Liver (tissue), 8 donors: ENCODE measurements at regions not wholly inside any gene's neighbourhood (a gene's known extent, or its start where the extent isn't known, plus 50 kb on each side); places are given as distances from the start of the nearest gene placed in this dataset.

Experiments
- DNase-seq: peaks from one replicate; pipeline ENCODE4 v3.0.0-alpha.2; 2017; ENCODE audit warnings: low spot score
- H3K27ac ChIP-seq, 2 donors: one replicate each; pipeline ENCODE4 v1.7.0; 2013; ENCODE audit warnings: inconsistent platforms in 2 of 2, low read length in 2 of 2, control low read depth in 1 of 2, low read depth in 1 of 2, mild to moderate bottlenecking in 1 of 2
- H3K27me3 ChIP-seq, 4 donors: one replicate each; pipeline versions ENCODE4 v1.6.1 to v1.7.0; 2013; ENCODE audit warnings: low read length in 3 of 4, inconsistent platforms in 1 of 4, mild to moderate bottlenecking in 1 of 4, moderate library complexity in 1 of 4; ENCODE audit not compliant: control insufficient read depth in 4 of 4, insufficient read depth in 4 of 4
- H3K36me3 ChIP-seq, 4 donors: one replicate each; pipeline versions ENCODE4 v1.6.1 to v1.7.0; 2013; ENCODE audit warnings: low read length in 3 of 4, mild to moderate bottlenecking in 3 of 4, low read depth in 1 of 4, moderate library complexity in 1 of 4; ENCODE audit not compliant: control insufficient read depth in 4 of 4, insufficient read depth in 3 of 4
- H3K4me1 ChIP-seq, 4 donors: one replicate each; pipeline versions ENCODE4 v1.6.1 to v1.7.0; 2013; ENCODE audit warnings: low read length in 3 of 4, mild to moderate bottlenecking in 3 of 4, moderate library complexity in 1 of 4; ENCODE audit not compliant: control insufficient read depth in 4 of 4, insufficient read depth in 4 of 4
- H3K4me3 ChIP-seq, 3 donors: one replicate each; pipeline versions ENCODE4 v1.6.1 to v1.7.0; 2013; ENCODE audit warnings: low read length in 3 of 3, control low read depth in 1 of 3, low read depth in 1 of 3, mild to moderate bottlenecking in 1 of 3
- H3K9ac ChIP-seq, 2 donors: one replicate each; pipeline ENCODE4 v1.7.0; 2013; ENCODE audit warnings: low read length in 2 of 2, mild to moderate bottlenecking in 2 of 2, moderate library complexity in 2 of 2, control low read depth in 1 of 2, low read depth in 1 of 2
- H3K9me3 ChIP-seq, 4 donors: one replicate each; pipeline versions ENCODE4 v1.6.1 to v1.7.0; 2013; ENCODE audit warnings: low read length in 3 of 4; ENCODE audit not compliant: control insufficient read depth in 4 of 4
- EGR1 ChIP-seq, 2 donors: IDR thresholded peaks; 2 replicates each; pipeline ENCODE4 v1.6.1; 2016 to 2018; ENCODE audit warnings: antibody characterized with exemption in 2 of 2, low read depth in 2 of 2
- FOXA1 ChIP-seq: IDR thresholded peaks from 2 replicates; pipeline ENCODE4 v1.6.1; 2016; ENCODE audit warnings: antibody characterized with exemption
- FOXA2 ChIP-seq: IDR thresholded peaks from 2 replicates; pipeline ENCODE4 v1.6.1; 2016; ENCODE audit warnings: antibody characterized with exemption
- GABPA ChIP-seq, 2 donors: IDR thresholded peaks in 1 of 2; conservative IDR thresholded peaks in 1 of 2; 2 replicates each; pipeline ENCODE4 v1.6.1; 2016; ENCODE audit warnings: antibody characterized with exemption in 2 of 2, mild to moderate bottlenecking in 1 of 2, moderate library complexity in 1 of 2
- HNF4A ChIP-seq, 2 donors: conservative IDR thresholded peaks; 2 replicates each; pipeline ENCODE4 v1.6.1; 2016; ENCODE audit warnings: antibody characterized with exemption in 2 of 2, mild to moderate bottlenecking in 2 of 2
- JUND ChIP-seq, 2 donors: IDR thresholded peaks; 2 replicates each; pipeline ENCODE4 v1.6.1; 2016; ENCODE audit warnings: antibody characterized with exemption in 2 of 2
- MAX ChIP-seq: IDR thresholded peaks from 2 replicates; pipeline ENCODE4 v1.6.1; 2016; ENCODE audit warnings: antibody characterized with exemption
- NR2F2 ChIP-seq: IDR thresholded peaks from 2 replicates; pipeline ENCODE4 v1.6.1; 2016; ENCODE audit warnings: antibody characterized with exemption
- RAD21 ChIP-seq, 2 donors: IDR thresholded peaks; 2 replicates each; pipeline ENCODE4 v1.6.1; 2016; ENCODE audit warnings: antibody characterized with exemption in 2 of 2, mild to moderate bottlenecking in 2 of 2
- RXRA ChIP-seq, 2 donors: IDR thresholded peaks; 2 replicates each; pipeline ENCODE4 v1.6.1; 2017 to 2018; ENCODE audit warnings: antibody characterized with exemption in 2 of 2, mild to moderate bottlenecking in 1 of 2
- TAF1 ChIP-seq: conservative IDR thresholded peaks from 2 replicates; pipeline ENCODE4 v1.6.1; 2016; ENCODE audit warnings: antibody characterized with exemption, mild to moderate bottlenecking
- YY1 ChIP-seq: IDR thresholded peaks from 2 replicates; pipeline ENCODE4 v1.6.1; 2016; ENCODE audit warnings: antibody characterized with exemption, mild to moderate bottlenecking
- WGBS: extraction: QIAGEN DNeasy Blood & Tissue Kit; methylation state at CpG from one replicate; pipeline ENCODE4 v1.1.7; 2013; 5-methylcytosine and 5-hydroxymethylcytosine counted together
- TF ChIP-seq, protein P1 (sequence below): fragments of 150-350 bp; IDR thresholded peaks from 2 replicates; pipeline ENCODE4 v1.5.1; 2017; ENCODE audit warnings: improper control_type of control experiment, low read depth, low read length; ENCODE audit not compliant: missing input control
- TF ChIP-seq, protein P2 (sequence below): IDR thresholded peaks from 2 replicates; pipeline ENCODE4 v1.6.1; 2016; ENCODE audit warnings: antibody characterized with exemption, mild to moderate bottlenecking
- donor health status: healthy.
- donor health status: healthy.
- donor health status: healthy.
- donor health status: healthy.
- donor health status: healthy.

- no peaks in the 10 kb centered on the region for H3K36me3 ChIP-seq
- no peaks in the 10 kb centered on the region for H3K27me3 ChIP-seq
- no peak for DNase-seq
- no peaks in the 10 kb centered on the region for H3K9me3 ChIP-seq
- H3K4me1 ChIP-seq: peaks cover 0 to 3% (median 0%) of the 10 kb centered on the region in 4 donors
- H3K27ac ChIP-seq: no peak overlapping the region
- TF ChIP-seq JUND (IDR thresholded peaks at IDR 0.05): no peak
- no peak for TF ChIP-seq NR2F2
- no peak for TF ChIP-seq RXRA (IDR thresholded peaks at IDR 0.05)
- no peak for TF ChIP-seq RAD21 (IDR thresholded peaks at IDR 0.05)
- TF ChIP-seq FOXA2: no peak
- TF ChIP-seq MAX: no peak
- no peak for TF ChIP-seq FOXA1
- no peak for TF ChIP-seq YY1
- no peak for TF ChIP-seq HNF4A (conservative IDR thresholded peaks at IDR 0.05)
- H3K9ac ChIP-seq: no peak overlapping the region
- H3K4me3 ChIP-seq: no peak overlapping the region
Measured at GRCh38 chr12:4001031-4001430, 127.8 kb upstream of the PARP11 start.

- no peak overlapping the region for H3K27ac ChIP-seq
- DNase-seq: no peak
- no peak overlapping the region for H3K9ac ChIP-seq
- no peaks in the 10 kb centered on the region for H3K9me3 ChIP-seq
- H3K4me3 ChIP-seq: no peak overlapping the region
- 96% methylated on average over 8 of the region's 8 CpGs for WGBS
- H3K27me3 ChIP-seq: no peaks in the 10 kb centered on the region
- H3K4me1 ChIP-seq: peaks cover 0 to 3% (median 0%) of the 10 kb centered on the region in 4 donors
- H3K36me3 ChIP-seq: no peaks in the 10 kb centered on the region
- TF ChIP-seq, protein P1, sequence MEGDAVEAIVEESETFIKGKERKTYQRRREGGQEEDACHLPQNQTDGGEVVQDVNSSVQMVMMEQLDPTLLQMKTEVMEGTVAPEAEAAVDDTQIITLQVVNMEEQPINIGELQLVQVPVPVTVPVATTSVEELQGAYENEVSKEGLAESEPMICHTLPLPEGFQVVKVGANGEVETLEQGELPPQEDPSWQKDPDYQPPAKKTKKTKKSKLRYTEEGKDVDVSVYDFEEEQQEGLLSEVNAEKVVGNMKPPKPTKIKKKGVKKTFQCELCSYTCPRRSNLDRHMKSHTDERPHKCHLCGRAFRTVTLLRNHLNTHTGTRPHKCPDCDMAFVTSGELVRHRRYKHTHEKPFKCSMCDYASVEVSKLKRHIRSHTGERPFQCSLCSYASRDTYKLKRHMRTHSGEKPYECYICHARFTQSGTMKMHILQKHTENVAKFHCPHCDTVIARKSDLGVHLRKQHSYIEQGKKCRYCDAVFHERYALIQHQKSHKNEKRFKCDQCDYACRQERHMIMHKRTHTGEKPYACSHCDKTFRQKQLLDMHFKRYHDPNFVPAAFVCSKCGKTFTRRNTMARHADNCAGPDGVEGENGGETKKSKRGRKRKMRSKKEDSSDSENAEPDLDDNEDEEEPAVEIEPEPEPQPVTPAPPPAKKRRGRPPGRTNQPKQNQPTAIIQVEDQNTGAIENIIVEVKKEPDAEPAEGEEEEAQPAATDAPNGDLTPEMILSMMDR: no peak
- no peak for TF ChIP-seq TAF1
- no peak for TF ChIP-seq RXRA (IDR thresholded peaks at IDR 0.05)
- TF ChIP-seq, protein P2, sequence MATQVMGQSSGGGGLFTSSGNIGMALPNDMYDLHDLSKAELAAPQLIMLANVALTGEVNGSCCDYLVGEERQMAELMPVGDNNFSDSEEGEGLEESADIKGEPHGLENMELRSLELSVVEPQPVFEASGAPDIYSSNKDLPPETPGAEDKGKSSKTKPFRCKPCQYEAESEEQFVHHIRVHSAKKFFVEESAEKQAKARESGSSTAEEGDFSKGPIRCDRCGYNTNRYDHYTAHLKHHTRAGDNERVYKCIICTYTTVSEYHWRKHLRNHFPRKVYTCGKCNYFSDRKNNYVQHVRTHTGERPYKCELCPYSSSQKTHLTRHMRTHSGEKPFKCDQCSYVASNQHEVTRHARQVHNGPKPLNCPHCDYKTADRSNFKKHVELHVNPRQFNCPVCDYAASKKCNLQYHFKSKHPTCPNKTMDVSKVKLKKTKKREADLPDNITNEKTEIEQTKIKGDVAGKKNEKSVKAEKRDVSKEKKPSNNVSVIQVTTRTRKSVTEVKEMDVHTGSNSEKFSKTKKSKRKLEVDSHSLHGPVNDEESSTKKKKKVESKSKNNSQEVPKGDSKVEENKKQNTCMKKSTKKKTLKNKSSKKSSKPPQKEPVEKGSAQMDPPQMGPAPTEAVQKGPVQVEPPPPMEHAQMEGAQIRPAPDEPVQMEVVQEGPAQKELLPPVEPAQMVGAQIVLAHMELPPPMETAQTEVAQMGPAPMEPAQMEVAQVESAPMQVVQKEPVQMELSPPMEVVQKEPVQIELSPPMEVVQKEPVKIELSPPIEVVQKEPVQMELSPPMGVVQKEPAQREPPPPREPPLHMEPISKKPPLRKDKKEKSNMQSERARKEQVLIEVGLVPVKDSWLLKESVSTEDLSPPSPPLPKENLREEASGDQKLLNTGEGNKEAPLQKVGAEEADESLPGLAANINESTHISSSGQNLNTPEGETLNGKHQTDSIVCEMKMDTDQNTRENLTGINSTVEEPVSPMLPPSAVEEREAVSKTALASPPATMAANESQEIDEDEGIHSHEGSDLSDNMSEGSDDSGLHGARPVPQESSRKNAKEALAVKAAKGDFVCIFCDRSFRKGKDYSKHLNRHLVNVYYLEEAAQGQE: no peak
- no peak for TF ChIP-seq GABPA (IDR thresholded peaks at IDR 0.05 in 1 of 2, conservative IDR thresholded peaks at IDR 0.05 in 1 of 2)
- no peak for TF ChIP-seq EGR1 (IDR thresholded peaks at IDR 0.05; ENCODE audit: low read depth in 2 of 2)
- no peak for TF ChIP-seq YY1
- TF ChIP-seq RAD21 (IDR thresholded peaks at IDR 0.05): no peak
Measured at GRCh38 chr12:3999904-4000303, 126.7 kb upstream of the PARP11 start.
